ENCODE measurements at regions not wholly inside any gene's neighbourhood (a gene's known extent, or its start where the extent isn't known, plus 50 kb on each side); places are given as distances from the start of the nearest gene placed in this dataset.
"Not testable (repeated sequence)": the region's sequence is repeated elsewhere in the genome, so short reads cannot be mapped to it uniquely, and the experiment has no call there.

DNA sequence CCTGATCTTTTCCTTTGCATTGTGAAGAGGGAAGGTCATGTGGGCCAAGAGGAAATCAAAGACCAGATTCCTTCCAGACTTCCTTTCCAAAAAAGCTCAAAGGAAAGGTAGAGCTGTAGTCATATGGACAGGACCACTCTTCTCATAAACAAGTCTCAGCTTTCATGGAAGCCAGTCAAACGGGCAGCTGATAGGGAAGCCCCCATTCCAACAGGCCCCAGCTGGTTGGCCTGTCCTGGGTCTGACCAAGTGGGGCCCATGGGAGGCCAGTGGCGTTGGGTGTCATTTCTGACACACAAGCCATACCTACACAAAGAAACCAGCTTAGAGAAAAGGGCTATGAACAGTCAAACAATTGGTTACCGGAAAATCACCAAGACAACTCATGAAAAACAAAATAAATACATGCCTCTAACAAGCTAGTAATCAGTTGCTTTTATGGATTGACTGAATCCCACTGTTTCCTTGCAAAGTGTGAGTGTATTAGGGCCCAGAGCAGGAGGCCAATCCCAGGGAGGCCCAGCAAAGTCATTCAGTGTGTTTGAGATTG, 149.6 kb upstream of the MAMLD1 start:
- Histone ChIP-seq H3K27me3 (no peaks in the 10 kb centered on the region), H3K9me3 (no peaks in the 10 kb centered on the region), H3K36me3 (replicated peaks in 1 of 2; ENCODE audit: insufficient read depth in 1 of 2, low read depth in 2 of 2) (no peaks in the 10 kb centered on the region), H3K4me1 (no peaks in the 10 kb centered on the region), H3K27ac (peak overlapping the region in 3 of 4 donors; percentile 27 to 54 (median 35)), H3K4me3 (no peak overlapping the region)
- WGBS, 2 donors, result 70 to 76% methylated on average over 3 of the region's 3 CpGs
- ATAC-seq, result no peak
- no peak for TF ChIP-seq POLR2A (IDR thresholded peaks at IDR 0.05)
- TF ChIP-seq, protein P1, sequence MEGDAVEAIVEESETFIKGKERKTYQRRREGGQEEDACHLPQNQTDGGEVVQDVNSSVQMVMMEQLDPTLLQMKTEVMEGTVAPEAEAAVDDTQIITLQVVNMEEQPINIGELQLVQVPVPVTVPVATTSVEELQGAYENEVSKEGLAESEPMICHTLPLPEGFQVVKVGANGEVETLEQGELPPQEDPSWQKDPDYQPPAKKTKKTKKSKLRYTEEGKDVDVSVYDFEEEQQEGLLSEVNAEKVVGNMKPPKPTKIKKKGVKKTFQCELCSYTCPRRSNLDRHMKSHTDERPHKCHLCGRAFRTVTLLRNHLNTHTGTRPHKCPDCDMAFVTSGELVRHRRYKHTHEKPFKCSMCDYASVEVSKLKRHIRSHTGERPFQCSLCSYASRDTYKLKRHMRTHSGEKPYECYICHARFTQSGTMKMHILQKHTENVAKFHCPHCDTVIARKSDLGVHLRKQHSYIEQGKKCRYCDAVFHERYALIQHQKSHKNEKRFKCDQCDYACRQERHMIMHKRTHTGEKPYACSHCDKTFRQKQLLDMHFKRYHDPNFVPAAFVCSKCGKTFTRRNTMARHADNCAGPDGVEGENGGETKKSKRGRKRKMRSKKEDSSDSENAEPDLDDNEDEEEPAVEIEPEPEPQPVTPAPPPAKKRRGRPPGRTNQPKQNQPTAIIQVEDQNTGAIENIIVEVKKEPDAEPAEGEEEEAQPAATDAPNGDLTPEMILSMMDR (IDR thresholded peaks at IDR 0.05), result no peak
- intact Hi-C loops (cut with DNase I), result no loop called here
- no peak for DNase-seq

DNA sequence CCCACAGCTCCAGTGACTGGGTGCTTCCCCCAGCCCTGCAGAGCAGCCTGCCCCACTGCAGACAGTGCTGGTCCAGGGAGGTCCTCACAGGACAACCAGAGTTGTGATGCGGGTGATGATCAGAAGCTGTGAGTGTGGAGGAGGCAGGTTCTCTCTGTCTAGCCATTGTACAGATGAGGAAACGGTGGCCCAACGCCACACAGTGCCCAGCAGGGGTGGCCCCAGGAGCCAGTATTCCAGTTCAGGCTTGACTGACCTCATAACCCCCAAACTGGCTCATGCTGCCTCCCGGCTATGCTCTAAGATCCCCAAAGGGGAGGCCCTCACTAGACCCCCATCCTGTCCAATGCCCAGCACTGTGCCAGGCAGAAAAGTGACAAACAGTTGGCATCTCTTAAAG, 147.1 kb upstream of the MAMLD1 start:
- no CpG with 5 or more reads among the region's 4 CpGs for WGBS, 2 donors
- H3K4me1 ChIP-seq; intact Hi-C loops (cut with DNase I); DNase-seq; ATAC-seq; H3K36me3 ChIP-seq (replicated peaks in 1 of 2; ENCODE audit: insufficient read depth in 1 of 2, low read depth in 2 of 2); H3K27me3 ChIP-seq; H3K27ac ChIP-seq; H3K9me3 ChIP-seq; H3K4me3 ChIP-seq: not testable (repeated sequence)

DNA sequence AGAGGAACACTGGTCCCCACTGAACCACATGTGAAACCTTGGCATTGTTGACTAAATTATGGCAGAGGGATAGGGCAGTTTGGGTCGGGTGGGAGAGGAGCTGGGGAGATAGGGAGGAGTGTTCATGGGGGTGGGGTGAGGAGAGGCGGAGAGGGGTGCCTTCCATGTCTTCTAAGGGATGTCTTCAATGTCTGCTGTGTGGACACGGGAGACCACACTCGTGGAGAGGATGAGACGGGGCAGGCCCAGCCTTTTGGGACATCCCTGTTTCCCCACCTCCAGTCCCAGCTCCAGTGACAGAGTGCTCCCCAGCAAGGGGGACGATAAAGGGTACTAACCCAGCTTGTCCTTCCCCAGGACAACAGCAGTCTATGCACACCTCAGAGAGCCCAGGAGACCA, 146.4 kb upstream of the MAMLD1 start:
- H3K4me1 ChIP-seq, result no peaks in the 10 kb centered on the region
- TF ChIP-seq, protein P1 (IDR thresholded peaks at IDR 0.05), result no peak
- no peak for TF ChIP-seq POLR2A (IDR thresholded peaks at IDR 0.05)
- 67% methylated on average over 1 of the region's 6 CpGs; no CpG with 5 or more reads in 1 of the 2 donors for WGBS, 2 donors
- H3K9me3 ChIP-seq, result no peaks in the 10 kb centered on the region
- no peaks in the 10 kb centered on the region for H3K27me3 ChIP-seq
- DNase-seq, result no peak
- no peaks in the 10 kb centered on the region for H3K36me3 ChIP-seq (replicated peaks in 1 of 2; ENCODE audit: insufficient read depth in 1 of 2, low read depth in 2 of 2)
- intact Hi-C loops (cut with DNase I), result no loop called here
- ATAC-seq, result no peak
- H3K27ac ChIP-seq, result no peak overlapping the region
- H3K4me3 ChIP-seq, result no peak overlapping the region

DNA sequence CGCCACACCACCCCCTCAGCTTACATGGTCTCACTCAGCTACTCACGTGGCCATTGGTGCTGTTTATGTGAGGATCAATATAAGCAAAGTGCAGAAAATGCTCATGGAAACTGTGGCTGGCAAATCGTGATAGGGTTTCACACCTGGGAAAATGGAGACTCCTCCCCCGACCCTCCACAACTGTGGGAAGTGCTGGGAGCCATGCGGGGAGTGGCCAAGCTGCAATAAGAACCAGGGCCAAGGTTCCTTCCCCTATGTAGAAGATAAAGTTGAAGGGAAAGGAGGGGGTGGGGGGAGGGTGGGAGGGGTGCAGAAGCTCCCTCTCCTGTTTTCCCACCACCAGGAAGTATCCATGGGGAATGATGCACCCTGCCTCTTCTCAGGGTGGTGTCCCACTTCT, 145.5 kb upstream of the MAMLD1 start:
- ATAC-seq (no peak), DNase-seq (no peak)
- no peak overlapping the region for H3K27ac ChIP-seq
- H3K9me3 ChIP-seq, result no peaks in the 10 kb centered on the region
- TF ChIP-seq, protein P1 (IDR thresholded peaks at IDR 0.05), result no peak
- TF ChIP-seq POLR2A (IDR thresholded peaks at IDR 0.05), result no peak
- no peaks in the 10 kb centered on the region for H3K36me3 ChIP-seq (replicated peaks in 1 of 2; ENCODE audit: insufficient read depth in 1 of 2, low read depth in 2 of 2)
- 36 to 49% methylated on average over 2 to 5 of the region's 5 CpGs for WGBS, 2 donors
- intact Hi-C loops (cut with DNase I), result no loop called here
- H3K4me3 ChIP-seq, result no peak overlapping the region
- no peaks in the 10 kb centered on the region for H3K4me1 ChIP-seq
- H3K27me3 ChIP-seq, result no peaks in the 10 kb centered on the region

DNA sequence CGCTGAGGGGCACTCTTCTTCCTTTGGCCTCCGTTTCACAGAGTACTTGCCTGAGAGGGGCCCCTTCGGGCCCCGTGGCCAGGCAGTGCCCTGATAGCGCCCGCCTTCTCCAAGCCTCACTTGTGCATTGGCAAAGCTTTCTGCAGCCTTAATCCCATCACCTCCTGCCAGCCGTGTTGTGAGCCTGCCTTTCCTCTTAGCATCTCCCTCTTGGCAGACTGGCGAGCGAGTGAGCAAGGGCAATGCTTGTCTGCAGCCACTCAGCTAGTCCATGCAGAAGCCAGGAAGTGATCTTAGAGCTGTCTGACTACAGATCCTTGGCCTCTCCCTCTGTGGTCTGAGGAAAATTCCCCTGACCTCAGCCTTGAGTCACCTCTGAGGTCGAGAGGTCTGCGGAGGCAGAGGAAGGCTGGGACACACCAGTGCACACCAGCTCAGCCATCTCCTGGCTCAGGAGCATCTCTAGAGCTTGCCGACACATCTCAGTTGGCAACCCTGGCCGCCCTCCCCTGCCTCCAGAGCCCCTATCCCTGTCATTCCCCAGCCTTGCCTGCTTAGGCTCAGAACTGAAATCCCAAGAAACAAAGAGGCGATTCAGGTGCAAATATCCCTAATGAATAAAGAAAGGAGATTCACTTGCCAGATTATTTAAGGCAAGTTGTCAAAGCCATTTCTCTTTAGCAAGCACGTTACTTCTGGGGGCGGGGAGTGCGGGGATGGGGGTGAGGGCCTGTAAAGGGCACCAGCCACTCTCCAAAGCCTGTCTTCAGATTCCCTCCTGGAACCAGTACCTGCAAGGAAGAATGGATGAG, 143.5 kb upstream of the MAMLD1 start:
- no peak overlapping the region for H3K4me3 ChIP-seq
- intact Hi-C loops (cut with DNase I), result no loop called here
- TF ChIP-seq, protein P1 (IDR thresholded peaks at IDR 0.05), result no peak
- no peak for TF ChIP-seq POLR2A (IDR thresholded peaks at IDR 0.05)
- H3K4me1 ChIP-seq, result no peaks in the 10 kb centered on the region
- H3K36me3 ChIP-seq (replicated peaks in 1 of 2; ENCODE audit: insufficient read depth in 1 of 2, low read depth in 2 of 2), result no peaks in the 10 kb centered on the region
- no peak for ATAC-seq
- no peaks in the 10 kb centered on the region for H3K9me3 ChIP-seq
- no peak overlapping the region for H3K27ac ChIP-seq
- H3K27me3 ChIP-seq, result no peaks in the 10 kb centered on the region
- DNase-seq, result no peak
- WGBS, 2 donors, result 85 to 97% methylated on average over 13 to 17 of the region's 17 CpGs
